Osteoblast (primary cell): ENCODE measurements at regions not wholly inside any gene's neighbourhood (a gene's known extent, or its start where the extent isn't known, plus 50 kb on each side); places are given as distances from the start of the nearest gene placed in this dataset.

ENCODE experiments used
- DNase-seq: peaks from one replicate; pipeline ENCODE4 v3.0.0; 2011; ENCODE audit warnings: low spot score, mixed read lengths; ENCODE audit not compliant: insufficient read length; ENCODE audit errors: missing footprints
- H2AFZ ChIP-seq: 2 replicates; pipeline ENCODE4 v1.6.0; 2011; ENCODE audit warnings: mild to moderate bottlenecking, low read length
- H3K27ac ChIP-seq: 2 replicates; pipeline ENCODE4 v1.5.1; 2011; ENCODE audit warnings: mild to moderate bottlenecking, low read depth, low read length, moderate library complexity
- H3K27me3 ChIP-seq: 2 replicates; pipeline ENCODE4 v1.6.0; 2012; ENCODE audit warnings: mild to moderate bottlenecking, control low read depth, inconsistent platforms, low read length, moderate library complexity; ENCODE audit not compliant: insufficient read depth
- H3K36me3 ChIP-seq: 2 replicates; pipeline ENCODE4 v1.5.1; 2011; ENCODE audit warnings: mild to moderate bottlenecking, low read length, control low read depth, moderate library complexity; ENCODE audit not compliant: insufficient read depth
- H3K4me1 ChIP-seq: 2 replicates; pipeline ENCODE4 v1.5.1; 2011; ENCODE audit warnings: mild to moderate bottlenecking, low read length, control low read depth, moderate library complexity; ENCODE audit not compliant: insufficient read depth
- H3K4me2 ChIP-seq: 2 replicates; pipeline ENCODE4 v1.6.0; 2011; ENCODE audit warnings: mild to moderate bottlenecking, low read length; ENCODE audit not compliant: insufficient read depth
- H3K4me3 ChIP-seq: fragments of 200-600 bp; sonication (generic); 3 replicates; pipeline ENCODE4 v1.5.1; 2012; ENCODE audit warnings: mild to moderate bottlenecking, low read length, inconsistent platforms; ENCODE audit not compliant: insufficient read depth
- H3K79me2 ChIP-seq: 2 replicates; pipeline ENCODE4 v1.6.0; 2012; ENCODE audit warnings: mild to moderate bottlenecking, low read length, control low read depth, inconsistent platforms; ENCODE audit not compliant: insufficient read depth
- H3K9me3 ChIP-seq: 2 replicates; pipeline ENCODE4 v1.5.1; 2011; ENCODE audit warnings: low read depth, low read length, control low read depth
- H4K20me1 ChIP-seq: 2 replicates; pipeline ENCODE4 v1.6.0; 2012; ENCODE audit warnings: mild to moderate bottlenecking, low read length, control low read depth; ENCODE audit not compliant: insufficient read depth
- CTCF ChIP-seq: IDR thresholded peaks from 2 replicates; pipeline ENCODE4 v1.5.1; 2011; ENCODE audit warnings: mild to moderate bottlenecking, low read depth, low read length, moderate library complexity; ENCODE audit errors: extremely low read depth

- Histone ChIP-seq H3K9me3 (no peaks in the 10 kb centered on the region), H3K4me3 (no peak overlapping the region), H3K36me3 (no peaks in the 10 kb centered on the region), H4K20me1 (no peaks in the 10 kb centered on the region), H3K4me2 (no peak overlapping the region), H3K27me3 (no peaks in the 10 kb centered on the region), H3K79me2 (no peaks in the 10 kb centered on the region), H3K27ac (no peak overlapping the region), H2AFZ (no peak overlapping the region), H3K4me1 (no peaks in the 10 kb centered on the region)
- DNase-seq: no peak
- TF ChIP-seq CTCF: no peak
Observed at GRCh38 chr10:111739125-111739873, 444.3 kb downstream of the GPAM start.

- Histone ChIP-seq H3K27me3 (no peaks in the 10 kb centered on the region), H3K4me1 (no peaks in the 10 kb centered on the region), H3K4me3 (no peak overlapping the region), H3K4me2 (no peak overlapping the region), H2AFZ (no peak overlapping the region), H3K79me2 (no peaks in the 10 kb centered on the region), H3K9me3 (no peaks in the 10 kb centered on the region), H3K27ac (no peak overlapping the region), H4K20me1 (no peaks in the 10 kb centered on the region), H3K36me3 (no peaks in the 10 kb centered on the region)
- no peak for DNase-seq
- TF ChIP-seq CTCF: no peak
Observed at GRCh38 chr10:111739874-111740139, 443.8 kb downstream of the GPAM start.

- Histone ChIP-seq H3K27ac (no peak overlapping the region), H4K20me1 (no peaks in the 10 kb centered on the region), H3K27me3 (no peaks in the 10 kb centered on the region), H3K9me3 (no peaks in the 10 kb centered on the region), H3K4me1 (no peaks in the 10 kb centered on the region), H2AFZ (no peak overlapping the region), H3K4me3 (no peak overlapping the region), H3K79me2 (no peaks in the 10 kb centered on the region), H3K4me2 (no peak overlapping the region), H3K36me3 (no peaks in the 10 kb centered on the region)
- no peak for DNase-seq
- TF ChIP-seq CTCF: no peak
Observed at GRCh38 chr10:111745982-111746381, 437.6 kb downstream of the GPAM start.

- TF ChIP-seq CTCF: no peak
- H3K4me3 ChIP-seq: no peak overlapping the region
- H3K4me1 ChIP-seq: no peaks in the 10 kb centered on the region
- H3K79me2 ChIP-seq: no peaks in the 10 kb centered on the region
- H4K20me1 ChIP-seq: no peaks in the 10 kb centered on the region
- no peak for DNase-seq
- no peaks in the 10 kb centered on the region for H3K36me3 ChIP-seq
- H2AFZ ChIP-seq: no peak overlapping the region
- no peaks in the 10 kb centered on the region for H3K9me3 ChIP-seq
- H3K27ac ChIP-seq: no peak overlapping the region
- H3K4me2 ChIP-seq: no peak overlapping the region
- H3K27me3 ChIP-seq: no peaks in the 10 kb centered on the region
Observed at GRCh38 chr10:111747751-111748150, 435.8 kb downstream of the GPAM start.
